A549 (cell line): ENCODE measurements at regions not wholly inside any gene's neighbourhood (a gene's known extent, or its start where the extent isn't known, plus 50 kb on each side); places are given as distances from the start of the nearest gene placed in this dataset.

ENCODE experiments used
- ATAC-seq, 2 experiments: fragments of 200-7000 bp in 1 of 2; fragments of >200 bp in 1 of 2; cut with Nextera tagmentation in 1 of 2; cut with Tn5 transposase in 1 of 2; 3 replicates each; pipeline versions ENCODE4 v1.8.0 to v1.9.1; 2018 to 2020; ENCODE audit warnings: mild to moderate bottlenecking in 1 of 2, moderate library complexity in 1 of 2
- CTCF ChIA-PET: fragments of 300-600 bp; sonication (Branson Sonifier 250); formaldehyde crosslinking; extraction: SDS; loops from one replicate; lab custom pipeline; 2021; ENCODE audit warnings: antibody characterized with exemption, inconsistent platforms; lab: Yijun Ruan, JAX
- POLR2A ChIA-PET: fragments of 350-600 bp; formaldehyde crosslinking; extraction: SDS; loops from one replicate; lab custom pipeline; 2021; ENCODE audit warnings: antibody characterized with exemption, inconsistent platforms; lab: Yijun Ruan, JAX
- DNase-seq, 2 experiments: peaks; one replicate each; pipeline versions ENCODE4 v3.0.0 to v3.0.0-alpha.2; 2011 to 2016; ENCODE audit warnings: low read depth in 1 of 2, low spot score in 1 of 2
- FAIRE-seq: peaks from 2 replicates; lab custom pipeline; 2011; peaks lifted over from hg19 to GRCh38; lab: Jason Lieb, UNC
- H3K27ac ChIP-seq, 2 experiments: fragments of >200 bp; sonication (Bioruptor Twin); formaldehyde crosslinking; 3 replicates each; pipeline ENCODE4 v1.5.1; 2016 to 2017
- H3K4me1 ChIP-seq: fragments of >200 bp; sonication (Bioruptor Twin); formaldehyde crosslinking; 3 replicates; pipeline ENCODE4 v1.6.1; 2016
- H3K4me2 ChIP-seq: fragments of >200 bp; sonication (Bioruptor Twin); formaldehyde crosslinking; 3 replicates; pipeline ENCODE4 v1.6.1; 2016
- H3K4me3 ChIP-seq: fragments of >200 bp; sonication (Bioruptor Twin); formaldehyde crosslinking; 3 replicates; pipeline ENCODE4 v1.5.1; 2016
- H3K9me3 ChIP-seq: fragments of >200 bp; sonication (Bioruptor Twin); formaldehyde crosslinking; 3 replicates; pipeline ENCODE4 v1.6.1; 2016
- ATOH8 ChIP-seq: fragments of 250-450 bp; sonication (Bioruptor Pico); IDR thresholded peaks from 2 replicates; pipeline ENCODE4 v1.5.0; 2020; ENCODE audit warnings: low read depth, mild to moderate bottlenecking, moderate library complexity
- BCL3 ChIP-seq: fragments of >200 bp; sonication (Bioruptor Twin); formaldehyde crosslinking; IDR thresholded peaks from 3 replicates; pipeline ENCODE4 v1.6.1; 2016
- CBX2 ChIP-seq: fragments of 200-600 bp; sonication (generic); IDR thresholded peaks from 2 replicates; pipeline ENCODE4 v1.6.1; 2016; ENCODE audit warnings: low read depth, mild to moderate bottlenecking, borderline replicate concordance
- CEBPB ChIP-seq, 2 experiments: fragments of >200 bp in 1 of 2; sonication (Bioruptor Twin) in 1 of 2; formaldehyde crosslinking in 1 of 2; IDR thresholded peaks; 2 replicates each; pipeline ENCODE4 v1.6.1; 2012 to 2016
- CHD2 ChIP-seq: fragments of 150-350 bp; IDR thresholded peaks from 2 replicates; pipeline ENCODE4 v1.6.1; 2014; ENCODE audit warnings: low read length; ENCODE audit not compliant: partially characterized antibody
- EHMT2 ChIP-seq: fragments of 200-600 bp; sonication (generic); IDR thresholded peaks from 2 replicates; pipeline ENCODE4 v1.6.1; 2016; ENCODE audit warnings: antibody characterized with exemption, low read depth, mild to moderate bottlenecking, moderate library complexity
- EP300 ChIP-seq, 2 experiments: fragments of >200 bp; sonication (Bioruptor Twin); formaldehyde crosslinking; IDR thresholded peaks; 2 replicates in 1 of 2; 3 replicates in 1 of 2; pipeline ENCODE4 v1.6.1; 2016 to 2017
- FOXS1 ChIP-seq: fragments of 250-450 bp; sonication (Bioruptor Pico); IDR thresholded peaks from 2 replicates; pipeline ENCODE4 v1.5.0; 2020; ENCODE audit warnings: mild to moderate bottlenecking, moderate library complexity
- HDAC2 ChIP-seq: fragments of 200-600 bp; sonication (generic); IDR thresholded peaks from 2 replicates; pipeline ENCODE4 v1.6.1; 2016
- HMGXB4 ChIP-seq: fragments of 250-450 bp; sonication (Bioruptor Pico); IDR thresholded peaks from 2 replicates; pipeline ENCODE4 v1.5.0; 2021; ENCODE audit warnings: mild to moderate bottlenecking, moderate library complexity, borderline replicate concordance
- HOXB13 ChIP-seq: fragments of 250-450 bp; sonication (Bioruptor Pico); IDR thresholded peaks from 2 replicates; pipeline ENCODE4 v1.5.0; 2020; ENCODE audit warnings: low read depth, mild to moderate bottlenecking, moderate library complexity
- HOXB5 ChIP-seq: fragments of 250-450 bp; sonication (Bioruptor Pico); IDR thresholded peaks from 2 replicates; pipeline ENCODE4 v1.5.0; 2020; ENCODE audit warnings: mild to moderate bottlenecking, moderate library complexity
- JUN ChIP-seq, 2 experiments: fragments of >200 bp; sonication (Bioruptor Twin); formaldehyde crosslinking; IDR thresholded peaks; 2 replicates in 1 of 2; 3 replicates in 1 of 2; pipeline ENCODE4 v1.6.1; 2016 to 2017
- MAFK ChIP-seq: fragments of 450-650 bp; IDR thresholded peaks from 2 replicates; pipeline ENCODE4 v1.6.1; 2014; ENCODE audit not compliant: partially characterized antibody
- NR3C1 ChIP-seq: fragments of >200 bp; sonication (Bioruptor Twin); formaldehyde crosslinking; IDR thresholded peaks from 3 replicates; pipeline ENCODE4 v1.6.1; 2017
- POLR2A ChIP-seq: IDR thresholded peaks from 2 replicates; pipeline ENCODE4 v1.6.1; 2012; ENCODE audit warnings: mild to moderate bottlenecking, low read length
- RCOR1 ChIP-seq: fragments of 150-350 bp; IDR thresholded peaks from 2 replicates; pipeline ENCODE4 v1.6.1; 2014; ENCODE audit warnings: antibody characterized with exemption, low read length, low read depth
- REST ChIP-seq: fragments of 200-600 bp; sonication (generic); IDR thresholded peaks from 2 replicates; pipeline ENCODE4 v1.6.1; 2016; ENCODE audit warnings: antibody characterized with exemption, mild to moderate bottlenecking, moderate library complexity
- RFX5 ChIP-seq: fragments of 450-650 bp; IDR thresholded peaks from 2 replicates; pipeline ENCODE4 v1.7.1; 2014; ENCODE audit warnings: antibody characterized with exemption, mild to moderate bottlenecking, moderate library complexity
- RNF2 ChIP-seq: fragments of 200-600 bp; sonication (generic); IDR thresholded peaks from 2 replicates; pipeline ENCODE4 v1.6.1; 2016; ENCODE audit warnings: low read depth, mild to moderate bottlenecking, antibody characterized with exemption, moderate library complexity, borderline replicate concordance
- SREBF2 ChIP-seq: fragments of 450-650 bp; IDR thresholded peaks from 2 replicates; pipeline ENCODE4 v1.6.1; 2014; ENCODE audit warnings: mild to moderate bottlenecking, moderate library complexity
- TFCP2L1 ChIP-seq: fragments of 250-450 bp; sonication (Bioruptor Pico); IDR thresholded peaks from 2 replicates; pipeline ENCODE4 v1.5.0; 2021; ENCODE audit warnings: mild to moderate bottlenecking
- TP53 ChIP-seq: fragments of 250-450 bp; sonication (Bioruptor Pico); IDR thresholded peaks from 2 replicates; pipeline ENCODE4 v1.5.0; 2021; ENCODE audit warnings: mild to moderate bottlenecking, moderate library complexity
- USF2 ChIP-seq: fragments of 450-650 bp; IDR thresholded peaks from 2 replicates; pipeline ENCODE4 v1.6.1; 2014; ENCODE audit warnings: antibody characterized with exemption
- ZFP36 ChIP-seq: fragments of 450-650 bp; IDR thresholded peaks from 2 replicates; pipeline ENCODE4 v1.6.1; 2014; ENCODE audit warnings: borderline replicate concordance; ENCODE audit not compliant: partially characterized antibody
- ZSCAN20 ChIP-seq: fragments of 250-450 bp; sonication (Bioruptor Pico); IDR thresholded peaks from 2 replicates; pipeline ENCODE4 v1.8.0; 2022; ENCODE audit warnings: mild to moderate bottlenecking, moderate library complexity
- WGBS: methylation state at CpG from one replicate; pipeline ENCODE4 v1.1.6; 2017; ENCODE audit errors: missing lambda C conversion rate; 5-methylcytosine and 5-hydroxymethylcytosine counted together

- 77% methylated on average over 2 of the region's 2 CpGs for WGBS
- Histone ChIP-seq H3K4me2 (no peak overlapping the region), H3K27ac (no peak overlapping the region), H3K4me3 (no peak overlapping the region)
- no peak for FAIRE-seq
- no peak for TF ChIP-seq TP53 (CRISPR knock-in tag)
- no peak for TF ChIP-seq USF2
- no peak for TF ChIP-seq JUN (IDR thresholded peaks at IDR 0.05)
- TF ChIP-seq, all 56 proteins: peak for 0
- H3K4me1 ChIP-seq, result no peaks in the 10 kb centered on the region
- ChIA-PET POLR2A (no interaction called here), CTCF (no interaction called here)
- no peak for DNase-seq
- H3K9me3 ChIP-seq, result no peaks in the 10 kb centered on the region
- ATAC-seq, result no peak
Observed at GRCh38 chr13:80105350-80105749, 235.6 kb downstream of the SPRY2 start.

- ChIA-PET POLR2A (no interaction called here), CTCF (no interaction called here)
- ATAC-seq, result no peak
- no peak for TF ChIP-seq CHD2
- no peak for TF ChIP-seq NR3C1
- TF ChIP-seq HMGXB4 (CRISPR knock-in tag), result no peak
- TF ChIP-seq HOXB13 (CRISPR knock-in tag), result no peak
- TF ChIP-seq RNF2, result no peak
- no peak for TF ChIP-seq RFX5
- TF ChIP-seq CBX2, result no peak
- TF ChIP-seq ZSCAN20 (CRISPR knock-in tag), result no peak
- TF ChIP-seq SREBF2, result no peak
- 78% methylated on average over 3 of the region's 3 CpGs for WGBS
- Histone ChIP-seq H3K4me1 (no peaks in the 10 kb centered on the region), H3K9me3 (no peaks in the 10 kb centered on the region), H3K4me2 (no peak overlapping the region), H3K27ac (no peak overlapping the region), H3K4me3 (no peak overlapping the region)
- FAIRE-seq, result no peak
- no peak for DNase-seq
Observed at GRCh38 chr13:80101040-80101439, 239.9 kb downstream of the SPRY2 start.

- 94% methylated on average over 2 of the region's 2 CpGs for WGBS
- CTCF ChIA-PET, result no interaction called here
- ATAC-seq, result no peak
- no peaks in the 10 kb centered on the region for H3K9me3 ChIP-seq
- H3K4me2 ChIP-seq, result no peak overlapping the region
- POLR2A ChIA-PET, result no interaction called here
- no peaks in the 10 kb centered on the region for H3K4me1 ChIP-seq
- no peak for FAIRE-seq
- no peak overlapping the region for H3K4me3 ChIP-seq
- DNase-seq, result no peak
- H3K27ac ChIP-seq, result no peak overlapping the region
- TF ChIP-seq CEBPB (IDR thresholded peaks at IDR 0.05) (no peak), MAFK (no peak), ATOH8 (CRISPR knock-in tag) (no peak), HDAC2 (no peak), HMGXB4 (CRISPR knock-in tag) (no peak), FOXS1 (no peak), RCOR1 (no peak), BCL3 (no peak), REST (no peak), ZFP36 (no peak), JUN (IDR thresholded peaks at IDR 0.05) (no peak), POLR2A (no peak), EHMT2 (no peak), EP300 (IDR thresholded peaks at IDR 0.05) (no peak), HOXB5 (no peak), TFCP2L1 (CRISPR knock-in tag) (no peak), CBX2 (no peak)
Observed at GRCh38 chr13:80100636-80101035, 240.3 kb downstream of the SPRY2 start.
